Right lobe of liver (tissue), 6 donors: ENCODE measurements at regions not wholly inside any gene's neighbourhood (a gene's known extent, or its start where the extent isn't known, plus 50 kb on each side); places are given as distances from the start of the nearest gene placed in this dataset.

ENCODE experiments used
- ATAC-seq, 4 donors: fragments of 200-7000 bp; cut with Tn5 transposase; one replicate each; pipeline ENCODE4 v1.9.1; 2020; ENCODE audit warnings: mild to moderate bottlenecking in 4 of 4, moderate library complexity in 4 of 4
- DNase-seq, 3 donors: peaks; one replicate each; pipeline ENCODE4 v3.0.0-alpha.2; 2020
- H3K27ac ChIP-seq, 3 donors: fragments of 200-600 bp; one replicate each; pipeline ENCODE4 v1.8.0; 2022
- H3K27me3 ChIP-seq, 2 donors: fragments of 200-600 bp; one replicate each; pipeline ENCODE4 v1.8.0; 2022
- H3K36me3 ChIP-seq, 4 donors: fragments of 200-600 bp; sonication (generic) in 1 of 4; one replicate each; pipeline versions ENCODE4 v1.5.1 to v1.8.0; 2017 to 2022; ENCODE audit warnings: control low read depth in 1 of 4
- H3K4me1 ChIP-seq, 4 donors: fragments of 200-600 bp; sonication (generic) in 1 of 4; one replicate each; pipeline versions ENCODE4 v1.5.1 to v1.8.0; 2017 to 2022; ENCODE audit warnings: control low read depth in 1 of 4
- H3K4me3 ChIP-seq, 3 donors: fragments of 200-600 bp; one replicate each; pipeline ENCODE4 v1.8.0; 2022
- H3K9me3 ChIP-seq, 4 donors: fragments of 200-600 bp; sonication (generic) in 1 of 4; one replicate each; pipeline versions ENCODE4 v1.5.1 to v1.8.0; 2017 to 2022; ENCODE audit warnings: control low read depth in 1 of 4
- POLR2A ChIP-seq: fragments of 450-650 bp; IDR thresholded peaks from one replicate; pipeline ENCODE4 v1.6.1; 2017; ENCODE audit warnings: antibody characterized with exemption, mild to moderate bottlenecking
- WGBS: methylation state at CpG from one replicate; pipeline ENCODE4 v1.1.6; 2018; ENCODE audit warnings: low coverage, low lambda C conversion rate; ENCODE audit not compliant: insufficient coverage; ENCODE audit errors: missing lambda C conversion rate; 5-methylcytosine and 5-hydroxymethylcytosine counted together
- intact Hi-C, 2 donors: fragments of 100-400 bp; cut with DNase I; formaldehyde crosslinking; loops; one replicate each; pipeline versions ENCODE4 v1.11.2 to v1.14.1; 2022
- TF ChIP-seq, protein P1 (sequence below), 4 donors: fragments of 200-600 bp in 3 of 4; fragments of 450-650 bp in 1 of 4; IDR thresholded peaks; one replicate each; pipeline versions ENCODE4 v1.5.1 to v1.8.0; 2016 to 2022; ENCODE audit warnings: antibody characterized with exemption in 4 of 4, mild to moderate bottlenecking in 2 of 4
- donor health status: DM: no; HTN: yes; CAD: no.
- donor health status: DM: no; HTN: no; CAD: no.
- donor health status: DM: no; HTN: no; CAD: no.
- donor health status: DM: no; HTN: yes; CAD: no.
- donor health status: DM: no; HTN: yes; CAD: no.

DNA sequence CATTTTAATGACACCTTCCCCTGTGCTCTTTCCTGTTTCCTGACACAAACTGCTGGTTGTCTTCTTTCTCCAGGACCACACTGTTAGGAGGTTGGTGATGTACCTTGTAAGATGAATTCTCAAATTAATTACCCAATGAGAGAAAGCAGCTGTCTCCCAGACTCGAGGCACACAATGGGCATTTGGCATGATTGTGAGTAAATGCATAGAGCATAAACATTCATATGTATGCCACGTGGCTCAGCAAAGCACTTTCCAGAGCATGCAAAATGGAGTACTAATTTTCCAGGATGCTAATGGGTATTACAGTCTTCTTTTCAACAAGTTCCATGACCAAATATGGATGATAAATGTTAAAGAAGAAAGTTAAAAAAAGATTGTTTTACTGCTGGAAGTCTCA, 235.2 kb upstream of the KLHL29 start:
- 74% methylated on average over 2 of the region's 2 CpGs for WGBS
- TF ChIP-seq, protein P1, sequence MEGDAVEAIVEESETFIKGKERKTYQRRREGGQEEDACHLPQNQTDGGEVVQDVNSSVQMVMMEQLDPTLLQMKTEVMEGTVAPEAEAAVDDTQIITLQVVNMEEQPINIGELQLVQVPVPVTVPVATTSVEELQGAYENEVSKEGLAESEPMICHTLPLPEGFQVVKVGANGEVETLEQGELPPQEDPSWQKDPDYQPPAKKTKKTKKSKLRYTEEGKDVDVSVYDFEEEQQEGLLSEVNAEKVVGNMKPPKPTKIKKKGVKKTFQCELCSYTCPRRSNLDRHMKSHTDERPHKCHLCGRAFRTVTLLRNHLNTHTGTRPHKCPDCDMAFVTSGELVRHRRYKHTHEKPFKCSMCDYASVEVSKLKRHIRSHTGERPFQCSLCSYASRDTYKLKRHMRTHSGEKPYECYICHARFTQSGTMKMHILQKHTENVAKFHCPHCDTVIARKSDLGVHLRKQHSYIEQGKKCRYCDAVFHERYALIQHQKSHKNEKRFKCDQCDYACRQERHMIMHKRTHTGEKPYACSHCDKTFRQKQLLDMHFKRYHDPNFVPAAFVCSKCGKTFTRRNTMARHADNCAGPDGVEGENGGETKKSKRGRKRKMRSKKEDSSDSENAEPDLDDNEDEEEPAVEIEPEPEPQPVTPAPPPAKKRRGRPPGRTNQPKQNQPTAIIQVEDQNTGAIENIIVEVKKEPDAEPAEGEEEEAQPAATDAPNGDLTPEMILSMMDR (IDR thresholded peaks at IDR 0.05), result no peak
- no peak for TF ChIP-seq POLR2A
- no peak for ATAC-seq

GRCh38 chr2:23153484-23153883, 231.5 kb upstream of the KLHL29 start:
- no peaks in the 10 kb centered on the region for H3K36me3 ChIP-seq
- no peak for DNase-seq
- no peaks in the 10 kb centered on the region for H3K9me3 ChIP-seq
- TF ChIP-seq POLR2A, result no peak
- TF ChIP-seq, protein P1 (IDR thresholded peaks at IDR 0.05), result no peak
- no peaks in the 10 kb centered on the region for H3K27me3 ChIP-seq
- no peak for ATAC-seq
- intact Hi-C loops, result no loop called here
- H3K4me3 ChIP-seq, result no peak overlapping the region
- peaks cover 0 to 10% (median 0%) of the 10 kb centered on the region in 4 donors for H3K4me1 ChIP-seq
- no peak overlapping the region for H3K27ac ChIP-seq
- WGBS, result 89% methylated on average over 3 of the region's 3 CpGs

More for the DNA sequence above, 235.2 kb upstream of the KLHL29 start:
- no peak overlapping the region for H3K27ac ChIP-seq
- no peaks in the 10 kb centered on the region for H3K9me3 ChIP-seq
- intact Hi-C loops, result no loop called here
- H3K27me3 ChIP-seq, result no peaks in the 10 kb centered on the region
- no peak overlapping the region for H3K4me3 ChIP-seq
- no peak for DNase-seq
- H3K4me1 ChIP-seq, result peaks cover 0 to 9% (median 0%) of the 10 kb centered on the region in 4 donors
- no peaks in the 10 kb centered on the region for H3K36me3 ChIP-seq

GRCh38 chr2:23155022-23155421, 230.0 kb upstream of the KLHL29 start:
- TF ChIP-seq, protein P1 (IDR thresholded peaks at IDR 0.05), result no peak
- no peak for TF ChIP-seq POLR2A
- Histone ChIP-seq H3K36me3 (no peaks in the 10 kb centered on the region), H3K4me3 (no peak overlapping the region), H3K9me3 (no peaks in the 10 kb centered on the region), H3K27me3 (no peaks in the 10 kb centered on the region), H3K4me1 (peaks cover 0 to 4% (median 0%) of the 10 kb centered on the region in 4 donors), H3K27ac (no peak overlapping the region)
- intact Hi-C loops, result no loop called here
- 45% methylated on average over 4 of the region's 4 CpGs for WGBS
- DNase-seq, result peak in 1 of 3 donors; percentile 51
- ATAC-seq, result peak; percentile 69 to 82 (median 76)

GRCh38 chr2:23157812-23158211, 227.2 kb upstream of the KLHL29 start:
- peaks cover 0 to 4% (median 0%) of the 10 kb centered on the region in 4 donors for H3K4me1 ChIP-seq
- H3K36me3 ChIP-seq, result no peaks in the 10 kb centered on the region
- intact Hi-C loops, result no loop called here
- H3K4me3 ChIP-seq, result no peak overlapping the region
- no peak for DNase-seq
- no peaks in the 10 kb centered on the region for H3K27me3 ChIP-seq
- no peak for ATAC-seq
- H3K9me3 ChIP-seq, result no peaks in the 10 kb centered on the region
- no peak overlapping the region for H3K27ac ChIP-seq
- TF ChIP-seq, protein P1 (IDR thresholded peaks at IDR 0.05), result no peak
- no peak for TF ChIP-seq POLR2A

GRCh38 chr2:23158306-23158705, 226.7 kb upstream of the KLHL29 start:
- H3K27ac ChIP-seq, result no peak overlapping the region
- no peak for DNase-seq
- WGBS, result 46% methylated on average over 2 of the region's 2 CpGs
- H3K27me3 ChIP-seq, result no peaks in the 10 kb centered on the region
- H3K9me3 ChIP-seq, result no peaks in the 10 kb centered on the region
- no peak for ATAC-seq
- H3K36me3 ChIP-seq, result no peaks in the 10 kb centered on the region
- no peak for TF ChIP-seq POLR2A
- TF ChIP-seq, protein P1 (IDR thresholded peaks at IDR 0.05), result no peak
- intact Hi-C loops, result no loop called here
- H3K4me3 ChIP-seq, result no peak overlapping the region
- peaks cover 0 to 4% (median 0%) of the 10 kb centered on the region in 4 donors for H3K4me1 ChIP-seq
